Fibroblast of lung (primary cell): ENCODE measurements at regions not wholly inside any gene's neighbourhood (a gene's known extent, or its start where the extent isn't known, plus 50 kb on each side); places are given as distances from the start of the nearest gene placed in this dataset.

Source experiments
- CTCF ChIP-seq, 2 donors: IDR thresholded peaks in 1 of 2; conservative IDR thresholded peaks in 1 of 2; 1 replicate in 1 of 2; 2 replicates in 1 of 2; pipeline ENCODE4 v1.5.1; 2011 to 2012; ENCODE audit warnings: low read length in 2 of 2, control low read depth in 1 of 2, inconsistent platforms in 1 of 2, low read depth in 1 of 2, mild to moderate bottlenecking in 1 of 2
- EZH2 ChIP-seq: IDR thresholded peaks from 2 replicates; pipeline ENCODE4 v1.5.1; 2012; ENCODE audit warnings: low read length, control low read depth, mild to moderate bottlenecking; ENCODE audit errors: missing control alignments

GRCh38 chr5:167629634-167630033 lies 661.8 kb upstream of the WWC1 start:
- TF ChIP-seq CTCF (conservative IDR thresholded peaks at IDR 0.05 in 1 of 2, IDR thresholded peaks at IDR 0.05 in 1 of 2; ENCODE audit: low read depth in 1 of 2, low read length in 2 of 2) (no peak), EZH2 (no peak)
